NCI-H748 (cell line): ENCODE measurements at regions not wholly inside any gene's neighbourhood (a gene's known extent, or its start where the extent isn't known, plus 50 kb on each side); places are given as distances from the start of the nearest gene placed in this dataset.

Experiments used
- DNase-seq: peaks from one replicate; lab custom pipeline; 2025; ENCODE audit not compliant: unreplicated experiment; lab: John Stamatoyannopoulos, UW

DNA sequence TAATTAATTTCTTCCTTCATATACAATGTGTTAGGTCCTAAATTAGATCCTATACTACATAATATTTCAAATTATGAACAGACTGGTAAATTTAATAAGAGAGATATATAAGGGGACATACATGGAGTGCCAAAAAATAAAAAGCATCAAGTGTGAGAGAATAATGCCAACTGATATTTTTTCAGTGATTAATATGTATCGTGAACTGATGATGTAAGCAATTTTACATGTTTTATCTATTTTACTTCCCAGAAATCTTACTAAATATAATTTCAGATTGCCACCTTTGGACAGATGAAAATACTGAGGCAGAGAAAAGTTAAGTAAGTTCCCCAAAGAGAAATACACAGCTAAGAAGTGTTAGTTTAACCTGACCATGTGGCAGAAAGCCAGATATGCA lies 870.8 kb downstream of the SLITRK5 start:
- no peak for DNase-seq

DNA sequence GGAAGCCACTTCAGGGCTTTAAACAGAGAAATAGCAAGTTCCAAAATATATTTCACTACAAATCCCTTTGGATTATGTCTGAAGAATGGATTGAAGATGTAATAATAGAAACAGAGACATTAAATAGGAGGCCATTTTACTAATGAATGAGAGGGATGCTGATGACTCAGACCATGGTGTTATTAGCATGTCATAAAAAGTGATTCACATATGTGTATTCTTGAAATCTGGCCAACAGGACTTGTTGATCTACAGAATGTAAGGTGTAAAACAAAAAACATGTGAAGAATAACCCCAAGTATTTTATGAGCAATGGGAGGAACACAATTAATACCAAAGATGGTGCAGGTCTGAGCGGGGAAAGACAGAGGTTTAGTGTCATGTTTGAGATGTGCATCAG lies 873.7 kb downstream of the SLITRK5 start:
- DNase-seq: no peak

DNA sequence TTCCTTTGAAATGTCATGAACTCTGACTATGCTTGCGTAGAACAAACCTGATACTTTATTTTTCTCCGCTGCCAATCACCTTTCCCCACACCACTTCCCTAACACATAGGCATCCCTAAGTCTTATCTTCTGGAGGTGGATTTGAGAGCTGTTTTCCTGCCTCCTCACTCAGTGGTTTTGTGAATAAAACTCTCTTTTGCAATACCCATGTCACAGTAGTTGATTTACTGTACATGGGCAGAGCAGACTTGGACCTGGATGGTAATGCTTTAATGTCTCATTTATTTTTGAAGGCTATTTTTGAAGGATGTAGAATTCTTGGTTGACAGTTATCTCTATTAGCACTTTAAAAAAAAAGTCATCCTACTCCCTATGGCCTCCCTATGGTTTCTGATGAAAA lies 881.8 kb downstream of the SLITRK5 start:
- DNase-seq: no peak

DNA sequence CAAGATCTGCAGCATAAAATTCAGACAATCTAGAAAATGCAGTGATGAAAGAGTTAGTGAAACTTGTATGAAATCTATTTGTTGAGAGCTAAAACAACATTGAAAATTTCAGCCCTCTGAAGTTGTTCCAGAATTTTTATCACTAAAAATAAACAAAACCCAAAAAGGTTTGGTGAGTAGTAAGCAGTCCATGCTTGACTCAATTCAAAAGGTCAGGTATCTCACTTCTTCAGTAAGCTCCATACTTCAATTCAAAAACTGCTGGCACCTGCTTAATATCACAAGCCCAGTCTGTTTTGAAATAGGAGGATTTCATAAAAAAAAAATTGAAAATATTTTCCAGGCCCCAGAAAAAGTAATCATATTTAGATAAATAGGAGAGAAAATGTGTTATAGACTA lies 894.4 kb downstream of the SLITRK5 start:
- no peak for DNase-seq

DNA sequence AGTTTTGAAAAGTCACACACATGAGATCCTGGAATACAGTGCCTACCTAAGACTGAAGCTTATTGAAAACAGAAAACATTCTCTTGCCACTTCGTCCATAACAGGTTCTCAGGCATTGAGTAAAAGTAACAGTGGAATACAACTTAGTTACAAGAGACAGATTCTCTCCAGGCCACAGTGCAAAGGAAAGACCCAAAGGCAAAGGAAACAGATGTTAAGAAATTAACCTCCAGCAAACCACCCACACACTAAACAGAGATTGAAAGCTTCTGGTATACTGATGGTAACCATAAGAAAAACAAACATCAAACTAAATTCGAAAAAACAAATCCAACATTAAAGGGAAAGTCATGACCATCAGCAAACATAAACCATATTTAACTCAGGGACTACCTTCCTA lies 914.7 kb downstream of the SLITRK5 start:
- no peak for DNase-seq

DNA sequence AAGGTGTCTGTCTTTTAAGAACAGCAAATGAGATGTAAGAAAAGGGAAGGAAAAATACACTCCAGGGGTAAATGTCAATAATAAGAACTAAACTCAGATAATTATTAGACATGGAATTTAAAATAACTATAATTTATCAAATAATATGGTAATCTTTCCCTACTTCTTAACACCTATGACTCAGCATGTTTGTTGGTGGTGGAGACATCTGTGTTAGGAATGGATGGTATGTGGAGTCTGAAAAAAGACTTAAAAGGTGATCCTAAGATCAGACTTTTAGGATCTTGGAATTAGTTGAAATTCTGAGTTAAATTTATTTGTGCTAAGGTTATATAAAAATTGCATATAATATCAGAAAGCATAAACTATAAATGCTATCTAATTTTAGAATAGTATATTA lies 915.1 kb downstream of the SLITRK5 start:
- DNase-seq: no peak

DNA sequence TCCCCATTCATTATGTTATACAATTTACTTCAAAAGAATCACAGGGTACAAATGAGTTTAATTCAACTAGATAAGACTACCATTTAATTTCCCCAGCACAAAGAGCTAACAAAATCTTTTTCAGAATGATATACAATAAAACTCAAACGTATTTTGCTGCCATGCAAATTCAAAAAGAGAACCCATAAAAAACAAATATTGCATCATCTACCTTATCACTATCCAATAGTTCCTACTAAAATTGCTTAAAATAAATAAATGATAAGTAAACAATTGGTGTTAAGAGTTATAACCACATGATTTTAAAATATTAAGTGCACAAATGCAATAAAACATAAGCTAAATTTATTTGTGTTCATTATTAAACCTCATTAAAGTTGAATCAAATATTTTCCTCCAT lies 919.4 kb downstream of the SLITRK5 start:
- no peak for DNase-seq

DNA sequence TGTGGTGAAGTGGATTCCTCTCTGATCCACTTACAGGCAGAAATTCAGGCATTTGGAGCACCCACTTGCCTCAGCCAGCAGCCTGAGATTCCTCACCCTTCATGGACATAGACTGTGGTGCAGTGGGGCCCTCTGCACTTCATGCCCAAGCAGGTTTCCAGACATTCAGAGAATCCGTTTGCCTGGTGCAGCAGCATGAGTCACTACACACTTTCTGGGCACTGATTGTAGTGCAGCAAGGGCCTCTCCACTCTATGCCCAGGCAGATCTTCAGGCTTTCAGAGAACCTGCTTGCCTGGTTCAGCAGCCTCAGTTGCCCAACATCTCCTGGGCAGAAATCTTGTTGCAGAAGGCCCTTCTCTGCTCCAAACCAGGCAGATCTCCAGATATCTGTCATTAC lies 920.9 kb downstream of the SLITRK5 start:
- DNase-seq: no peak

DNA sequence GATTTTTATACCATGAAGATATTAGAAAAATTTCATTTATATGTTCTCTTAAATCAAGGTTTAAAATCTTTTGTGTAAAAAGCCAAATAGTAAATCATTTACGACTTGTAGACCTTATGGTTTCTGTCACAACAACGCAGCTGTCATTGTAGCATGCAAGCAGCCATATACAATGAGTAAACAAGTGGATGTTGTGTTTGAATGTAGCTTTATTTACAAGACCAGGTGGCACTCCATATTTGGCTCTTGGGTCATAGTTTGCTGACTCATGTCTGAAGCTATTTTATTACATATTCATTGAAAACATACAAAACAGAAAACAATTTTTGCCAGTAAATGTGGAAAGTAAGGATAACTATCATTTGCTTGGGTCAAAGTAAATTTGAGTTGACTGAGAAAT lies 930.8 kb downstream of the SLITRK5 start:
- DNase-seq: peak; percentile 4

DNA sequence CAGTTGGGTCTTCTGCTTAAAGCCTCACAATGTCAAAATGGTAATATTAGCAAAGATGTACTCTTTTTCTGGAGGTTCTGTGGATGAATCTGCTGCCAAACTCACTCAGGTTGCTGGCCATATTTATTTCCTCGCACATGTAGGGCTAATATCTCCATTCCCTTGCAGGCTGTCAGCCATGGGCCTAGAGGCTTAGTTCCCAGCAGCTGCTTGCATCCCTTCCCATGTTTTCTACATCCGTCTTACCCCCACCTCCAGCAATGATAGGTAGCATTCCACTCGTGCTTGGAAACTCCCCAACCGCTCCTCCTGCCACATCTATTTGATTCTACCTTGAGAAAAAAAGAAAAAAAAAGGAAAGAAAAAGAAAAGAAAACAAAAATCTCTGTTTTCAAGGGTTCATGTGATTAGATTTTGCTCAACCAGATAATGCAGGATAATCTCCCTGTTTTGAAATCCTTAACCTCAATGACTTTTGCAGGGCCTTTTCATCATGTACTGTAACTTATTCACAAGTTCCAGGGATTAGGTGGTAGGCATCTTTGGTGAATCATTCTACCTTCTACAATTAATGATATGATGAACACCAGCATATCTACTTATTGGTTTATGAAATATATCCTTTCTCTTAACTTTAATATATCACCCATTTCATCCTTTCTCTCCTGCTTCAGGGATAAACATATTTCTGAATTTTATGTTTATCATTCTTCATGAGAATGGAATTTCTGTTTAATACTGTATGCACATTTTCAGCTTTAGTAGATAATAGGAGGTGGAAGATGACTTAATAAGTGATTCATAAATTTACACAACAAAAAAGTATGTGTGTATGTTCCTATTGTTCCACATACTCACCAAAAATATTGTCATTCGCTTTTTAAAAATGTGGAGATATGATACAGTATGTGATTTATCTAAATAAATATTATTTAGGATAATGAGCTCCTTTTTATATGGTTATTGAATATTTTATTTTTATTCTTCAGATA lies 931.9 kb downstream of the SLITRK5 start:
- DNase-seq: no peak

DNA sequence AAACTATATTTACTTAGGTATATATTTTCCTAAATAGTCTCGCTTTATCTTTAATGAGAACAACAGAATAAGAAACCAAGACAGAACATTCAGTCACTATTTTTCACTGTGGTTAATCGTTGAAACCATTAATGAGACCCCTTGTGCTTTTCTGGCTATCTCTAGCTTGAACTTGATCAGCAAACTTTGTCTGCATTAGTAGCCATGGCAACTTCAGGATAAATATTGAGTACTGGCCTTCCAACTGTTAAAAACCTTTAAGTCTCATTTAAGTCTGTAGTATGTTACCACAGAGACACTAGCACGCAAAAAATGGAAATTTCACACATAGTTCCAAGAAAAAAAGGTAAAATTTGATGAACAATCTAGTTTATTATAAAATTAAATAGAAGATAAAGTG lies 946.0 kb downstream of the SLITRK5 start:
- DNase-seq: peak; percentile 91

DNA sequence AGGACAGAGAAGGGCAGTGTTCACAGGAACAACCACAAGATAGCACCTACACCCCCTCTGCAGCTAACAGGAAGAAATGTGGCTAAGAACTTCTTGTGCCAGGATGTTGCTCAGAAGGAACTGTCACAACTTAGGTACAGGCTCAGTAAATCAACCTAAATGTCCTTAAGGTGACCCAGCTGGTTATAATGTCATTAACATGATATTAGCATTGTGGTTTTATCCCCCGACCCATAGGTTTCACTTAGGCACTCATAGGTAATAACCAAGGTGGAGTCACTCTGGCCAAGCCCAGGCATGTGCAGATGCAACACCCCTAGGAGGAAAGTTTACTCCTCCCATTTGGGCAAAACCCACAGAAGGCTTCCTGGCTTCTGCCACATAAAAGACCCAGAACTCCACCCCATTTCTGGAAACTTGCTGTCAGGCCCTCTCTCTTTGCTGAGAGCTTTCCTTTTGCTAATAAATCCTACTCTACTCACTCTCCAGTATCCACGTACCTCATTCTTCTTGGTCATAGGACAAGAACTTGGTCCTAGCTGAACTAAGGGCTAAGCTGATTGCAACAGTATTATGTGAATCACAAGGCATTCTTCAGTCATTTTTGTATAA lies 951.3 kb downstream of the SLITRK5 start:
- DNase-seq: no peak

DNA sequence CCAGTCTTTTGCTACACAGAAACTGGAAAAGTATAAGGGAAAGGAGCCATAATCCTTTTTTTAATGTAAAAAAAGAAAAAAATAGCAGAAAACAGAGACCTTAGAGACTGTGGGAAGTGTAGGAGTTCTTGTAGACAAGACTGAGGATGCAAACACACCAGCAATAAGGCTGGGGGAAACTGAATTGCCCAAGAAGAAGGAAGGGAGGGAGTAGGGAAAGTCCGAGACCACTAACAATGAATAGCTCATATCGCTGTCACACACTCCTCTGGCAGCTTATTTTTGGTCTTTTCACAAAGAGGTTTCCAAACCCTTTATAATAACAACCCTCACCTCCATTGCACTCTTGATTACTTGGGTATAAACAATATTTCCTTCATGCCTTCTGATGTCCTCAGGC lies 952.0 kb downstream of the SLITRK5 start:
- no peak for DNase-seq

DNA sequence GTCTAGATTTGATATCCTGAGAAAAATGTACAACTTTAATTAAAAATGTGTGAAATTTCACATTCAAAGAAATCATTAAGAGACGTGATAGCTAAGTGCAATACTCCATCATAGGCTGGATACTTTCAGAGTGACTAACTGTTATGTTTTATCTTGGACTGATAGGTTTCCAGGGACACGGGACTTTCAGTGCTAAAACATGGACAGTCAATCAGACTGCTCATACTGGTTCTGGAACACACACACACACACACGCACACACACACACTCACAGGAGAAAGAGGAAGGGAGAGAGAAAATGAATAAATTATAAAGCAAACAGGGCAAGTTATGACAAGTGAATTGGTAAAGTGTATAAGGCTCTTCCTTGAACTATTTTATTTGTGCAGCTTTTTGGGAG lies 955.9 kb downstream of the SLITRK5 start:
- no peak for DNase-seq

DNA sequence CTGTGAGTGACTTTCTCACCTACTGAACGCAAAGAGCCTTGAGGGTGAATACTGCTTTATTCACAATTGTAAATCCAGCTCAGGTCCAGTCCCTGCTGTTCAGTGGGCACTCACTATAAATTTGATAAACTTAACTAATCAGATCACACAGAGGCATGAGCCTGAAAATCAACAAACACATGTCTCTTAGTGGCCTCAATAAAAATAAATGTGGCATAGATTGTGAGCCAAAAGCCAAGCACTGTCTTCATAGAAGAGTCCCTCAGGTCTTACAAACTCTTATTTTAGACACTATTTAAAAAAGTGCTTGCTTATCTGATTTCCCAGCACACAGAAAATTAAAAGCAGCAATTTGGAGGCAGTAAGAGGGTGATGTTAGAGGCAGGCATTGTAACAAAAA lies 957.7 kb downstream of the SLITRK5 start:
- no peak for DNase-seq

DNA sequence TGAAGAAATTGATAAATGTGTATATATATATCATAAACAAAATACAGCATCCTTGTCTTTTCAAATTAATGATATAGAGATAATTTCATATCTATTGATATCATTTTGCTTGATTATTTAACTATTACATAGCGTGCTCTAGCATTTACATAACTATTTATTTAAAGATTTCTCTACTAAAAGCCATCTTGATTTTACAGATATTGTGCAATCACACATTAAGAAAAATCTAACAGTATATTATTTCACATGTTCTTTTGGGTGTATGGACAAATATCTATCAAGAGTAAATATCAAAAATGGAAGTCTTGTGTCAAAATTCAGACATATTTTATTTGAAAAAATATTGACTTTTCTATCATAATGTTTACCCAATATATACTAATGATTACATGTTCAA lies 966.8 kb downstream of the SLITRK5 start:
- DNase-seq: no peak

DNA sequence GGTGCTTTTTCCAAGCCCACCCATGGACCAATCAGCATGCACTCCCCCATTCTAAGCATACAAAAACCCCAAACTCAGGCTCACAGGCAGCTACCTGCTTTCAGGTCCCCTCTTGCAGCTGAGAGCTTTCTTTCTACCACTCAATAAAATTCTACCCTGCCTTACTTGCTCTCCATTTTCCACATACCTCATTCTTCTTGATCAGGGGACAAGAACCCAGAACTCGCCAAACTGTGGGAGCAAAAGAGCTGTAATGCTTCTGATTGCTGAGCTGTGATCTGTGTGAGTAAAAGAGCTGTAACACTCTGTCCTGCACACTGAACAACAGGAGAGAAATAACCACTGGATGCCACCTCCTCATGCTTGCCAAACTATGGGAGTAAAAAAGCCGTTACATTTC lies 972.1 kb downstream of the SLITRK5 start:
- DNase-seq: no peak

DNA sequence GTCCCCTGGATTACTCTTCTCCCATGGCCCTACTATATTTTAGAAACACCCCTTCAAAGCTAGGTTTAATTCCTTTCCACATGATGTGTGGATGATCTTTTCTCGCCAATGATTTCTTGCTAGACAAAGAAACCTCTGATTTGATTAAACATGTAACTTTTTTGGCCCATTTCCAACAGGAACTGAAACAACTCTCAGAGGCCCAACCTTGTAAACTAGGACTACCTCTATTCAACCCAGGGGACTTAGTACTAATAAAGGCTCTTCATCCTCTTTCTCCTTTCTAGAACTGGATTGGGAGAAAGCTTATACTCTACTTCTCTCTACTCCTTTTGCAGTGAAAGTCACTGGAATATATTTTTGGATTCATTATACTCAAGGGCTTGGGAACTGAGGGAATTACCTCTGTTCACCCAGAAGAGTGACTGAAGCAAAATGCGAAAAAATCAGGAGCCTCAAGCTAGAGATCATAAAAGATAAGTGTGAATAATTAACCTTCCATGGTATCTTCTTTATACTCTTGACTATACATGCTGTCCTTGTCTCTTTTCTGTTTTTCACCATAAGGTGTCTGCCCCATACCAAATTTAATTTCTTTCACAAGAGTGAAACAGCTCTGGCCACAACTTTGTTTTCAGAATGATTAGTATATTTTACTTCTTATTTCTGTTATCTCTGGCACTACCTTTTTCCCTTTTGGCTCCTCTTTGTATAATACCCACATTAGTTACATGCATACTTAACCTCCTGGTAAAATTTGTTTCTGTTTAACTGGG lies 977.6 kb downstream of the SLITRK5 start:
- DNase-seq: no peak

DNA sequence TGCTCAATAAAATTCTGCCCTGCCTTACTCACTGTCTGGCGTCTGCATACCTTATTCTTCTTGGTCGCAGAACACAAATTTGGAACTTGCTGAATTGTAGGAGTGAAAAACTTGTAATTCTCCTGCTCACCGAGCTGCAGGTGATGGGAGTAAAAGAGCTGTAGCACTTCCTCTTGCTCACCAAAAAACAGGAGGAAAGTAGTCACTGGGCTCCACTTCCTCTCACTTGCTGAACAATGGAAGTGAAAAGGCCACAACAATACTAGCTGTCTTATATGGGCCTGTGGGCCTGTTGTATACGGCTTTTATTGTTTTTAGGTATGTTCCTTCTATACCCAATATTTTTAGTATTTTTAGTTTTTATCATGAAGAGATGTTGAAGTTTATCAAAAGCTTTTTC lies 978.7 kb downstream of the SLITRK5 start:
- no peak for DNase-seq

DNA sequence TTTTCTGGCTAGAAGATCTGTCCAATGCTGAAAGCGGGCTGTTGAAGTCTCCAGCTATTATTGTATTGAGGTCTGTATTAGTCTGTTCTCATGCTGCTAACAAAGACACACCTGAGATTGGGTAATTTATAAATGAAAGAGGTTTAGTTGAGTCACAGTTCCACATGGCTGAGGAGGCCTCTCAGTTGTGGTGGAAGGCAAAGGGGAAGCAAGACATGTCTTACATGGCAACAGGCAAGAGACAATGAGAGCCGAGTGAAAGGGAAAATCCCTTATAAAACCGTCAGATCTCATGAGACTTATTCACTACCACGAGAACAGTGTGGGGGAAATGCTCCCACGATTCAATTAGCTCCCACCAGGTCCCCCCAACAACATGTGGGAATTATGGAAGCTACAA lies 980.4 kb downstream of the SLITRK5 start:
- DNase-seq: no peak

DNA sequence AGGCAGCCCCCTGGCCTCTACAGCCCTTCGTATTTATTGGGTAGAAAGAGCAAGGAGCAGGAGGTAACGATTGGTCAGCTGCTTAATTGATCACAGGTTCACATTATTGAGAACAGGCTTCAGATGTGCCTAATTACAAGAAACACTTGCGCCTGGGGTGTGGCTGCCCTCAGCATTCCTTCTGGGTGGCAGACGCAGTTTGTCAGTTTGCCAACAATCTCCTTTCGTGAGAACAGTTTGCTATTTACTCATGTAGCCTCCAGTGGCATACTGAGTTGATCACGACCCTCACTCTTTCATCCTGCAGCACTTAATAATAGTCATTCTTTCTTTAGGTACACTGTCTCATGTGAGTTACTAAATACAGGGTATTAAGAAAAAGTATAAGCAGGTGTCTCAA lies 985.6 kb downstream of the SLITRK5 start:
- peak; percentile 56 for DNase-seq

DNA sequence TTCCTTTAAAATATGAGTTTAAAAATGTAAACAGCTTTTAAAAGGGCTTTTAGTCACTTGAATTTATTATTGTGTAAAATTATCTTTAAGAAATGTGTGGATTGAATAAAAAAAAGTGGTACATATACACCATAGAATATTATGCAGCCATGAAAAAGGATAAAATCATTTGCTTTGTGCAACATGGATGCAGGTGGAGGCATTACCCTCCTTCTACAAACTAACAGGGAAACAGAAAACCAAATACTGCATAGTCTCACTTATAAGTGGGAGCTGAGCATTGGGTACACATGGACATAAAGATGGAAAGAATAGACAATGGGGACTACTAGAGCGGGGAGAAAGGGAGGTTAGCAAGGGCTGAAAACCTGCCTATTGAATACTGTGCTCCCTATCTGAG lies 999.3 kb downstream of the SLITRK5 start:
- no peak for DNase-seq
